IMR-90 (cell line): ENCODE measurements at regions not wholly inside any gene's neighbourhood (a gene's known extent, or its start where the extent isn't known, plus 50 kb on each side); places are given as distances from the start of the nearest gene placed in this dataset.

Experiments
- BHLHE40 ChIP-seq: fragments of 150-350 bp; IDR thresholded peaks from 2 replicates; pipeline ENCODE4 v1.6.1; 2016; ENCODE audit warnings: mild to moderate bottlenecking, low read depth, low read length
- CHD1 ChIP-seq: IDR thresholded peaks from 2 replicates; pipeline ENCODE4 v1.6.1; 2012; ENCODE audit warnings: low read depth, low read length, improper control_type of control experiment
- MAFK ChIP-seq: IDR thresholded peaks from 2 replicates; pipeline ENCODE4 v1.6.1; 2012; ENCODE audit warnings: low read depth, low read length, improper control_type of control experiment
- NFE2L2 ChIP-seq: fragments of 150-350 bp; IDR thresholded peaks from 2 replicates; pipeline ENCODE4 v1.6.1; 2016; ENCODE audit warnings: low read depth, mild to moderate bottlenecking, low read length
- POLR2A ChIP-seq: IDR thresholded peaks from 2 replicates; pipeline ENCODE4 v1.6.1; 2012; ENCODE audit warnings: mild to moderate bottlenecking, low read depth, low read length
- RCOR1 ChIP-seq: IDR thresholded peaks from 2 replicates; pipeline ENCODE4 v1.6.1; 2012; ENCODE audit warnings: mild to moderate bottlenecking, low read length, improper control_type of control experiment; ENCODE audit not compliant: insufficient replicate concordance
- RFX5 ChIP-seq: IDR thresholded peaks from 2 replicates; pipeline ENCODE4 v1.8.0; 2012; ENCODE audit warnings: low read depth, mild to moderate bottlenecking, low read length, moderate library complexity
- TF ChIP-seq, protein P1 (sequence below): conservative IDR thresholded peaks from 2 replicates; pipeline ENCODE4 v1.5.1; 2012; ENCODE audit warnings: mild to moderate bottlenecking, low read depth, low read length, improper control_type of control experiment

DNA sequence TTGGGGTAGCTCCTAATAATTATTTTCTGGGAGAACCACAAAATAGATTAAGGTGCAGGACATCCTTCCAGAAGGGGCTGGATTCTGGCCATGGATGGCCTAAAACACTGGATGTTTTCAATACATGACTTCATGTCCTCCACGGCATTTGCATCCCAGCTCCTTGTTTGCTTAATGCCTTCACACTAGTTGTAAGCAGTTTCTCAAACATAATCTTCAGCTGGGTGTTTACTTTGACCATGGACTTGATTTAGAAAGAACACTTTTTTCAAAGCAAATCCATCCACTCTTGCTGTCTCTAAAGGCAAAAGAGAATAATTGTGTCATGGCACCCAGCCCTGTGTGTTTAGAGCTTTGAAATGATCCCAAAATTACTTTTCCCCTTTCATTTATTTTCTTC, 82.5 kb upstream of the GSX1 start:
- TF ChIP-seq, protein P1, sequence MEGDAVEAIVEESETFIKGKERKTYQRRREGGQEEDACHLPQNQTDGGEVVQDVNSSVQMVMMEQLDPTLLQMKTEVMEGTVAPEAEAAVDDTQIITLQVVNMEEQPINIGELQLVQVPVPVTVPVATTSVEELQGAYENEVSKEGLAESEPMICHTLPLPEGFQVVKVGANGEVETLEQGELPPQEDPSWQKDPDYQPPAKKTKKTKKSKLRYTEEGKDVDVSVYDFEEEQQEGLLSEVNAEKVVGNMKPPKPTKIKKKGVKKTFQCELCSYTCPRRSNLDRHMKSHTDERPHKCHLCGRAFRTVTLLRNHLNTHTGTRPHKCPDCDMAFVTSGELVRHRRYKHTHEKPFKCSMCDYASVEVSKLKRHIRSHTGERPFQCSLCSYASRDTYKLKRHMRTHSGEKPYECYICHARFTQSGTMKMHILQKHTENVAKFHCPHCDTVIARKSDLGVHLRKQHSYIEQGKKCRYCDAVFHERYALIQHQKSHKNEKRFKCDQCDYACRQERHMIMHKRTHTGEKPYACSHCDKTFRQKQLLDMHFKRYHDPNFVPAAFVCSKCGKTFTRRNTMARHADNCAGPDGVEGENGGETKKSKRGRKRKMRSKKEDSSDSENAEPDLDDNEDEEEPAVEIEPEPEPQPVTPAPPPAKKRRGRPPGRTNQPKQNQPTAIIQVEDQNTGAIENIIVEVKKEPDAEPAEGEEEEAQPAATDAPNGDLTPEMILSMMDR: no peak
- TF ChIP-seq RCOR1 (no peak), POLR2A (no peak), NFE2L2 (no peak), BHLHE40 (no peak), RFX5 (no peak), MAFK (no peak), CHD1 (no peak)
